CD4-positive, alpha-beta T cell (primary cell): ENCODE measurements at regions not wholly inside any gene's neighbourhood (a gene's known extent, or its start where the extent isn't known, plus 50 kb on each side); places are given as distances from the start of the nearest gene placed in this dataset.

ENCODE experiments used
- ATAC-seq: fragments of 200-7000 bp; cut with Tn5 transposase; one replicate; pipeline ENCODE4 v1.10.0; 2022; ENCODE audit warnings: mild to moderate bottlenecking; ENCODE audit not compliant: poor library complexity
- CTCF ChIA-PET: fragments of 350-600 bp; sonication (Branson Sonifier 250); formaldehyde crosslinking; loops from one replicate; lab custom pipeline; 2021; ENCODE audit warnings: antibody characterized with exemption, inconsistent platforms; lab: Charles Lee
- POLR2A ChIA-PET: fragments of 350-600 bp; sonication (Branson Sonifier 250); formaldehyde crosslinking; loops from one replicate; lab custom pipeline; 2021; ENCODE audit warnings: antibody characterized with exemption, inconsistent platforms; lab: Charles Lee
- DNase-seq, 14 experiments: peaks; one replicate each; pipeline ENCODE4 v3.0.0-alpha.2; 2013 to 2020; ENCODE audit warnings: mixed read lengths in 2 of 14
- H3K27ac ChIP-seq, 2 donors: one replicate each; pipeline versions ENCODE4 v1.5.1 to v1.7.0; 2013; ENCODE audit warnings: low read length in 2 of 2, low read depth in 1 of 2, mild to moderate bottlenecking in 1 of 2
- H3K27me3 ChIP-seq, 2 experiments: 1 replicate in 1 of 2; 2 replicates in 1 of 2; pipeline versions ENCODE4 v1.6.1 to v1.7.0; 2013; ENCODE audit warnings: low read length in 2 of 2, control low read depth in 1 of 2, mild to moderate bottlenecking in 1 of 2, moderate library complexity in 1 of 2; ENCODE audit not compliant: insufficient read depth in 2 of 2, control insufficient read depth in 1 of 2
- H3K36me3 ChIP-seq: one replicate; pipeline ENCODE4 v1.6.1; 2013; ENCODE audit warnings: low read length, control low read depth; ENCODE audit not compliant: insufficient read depth
- H3K4me1 ChIP-seq: one replicate; pipeline ENCODE4 v1.6.1; 2013; ENCODE audit warnings: low read length, control low read depth; ENCODE audit not compliant: insufficient read depth
- H3K4me3 ChIP-seq: one replicate; pipeline ENCODE4 v1.5.1; 2013; ENCODE audit warnings: mild to moderate bottlenecking, low read length, moderate library complexity
- H3K9me3 ChIP-seq, 2 experiments: 1 replicate in 1 of 2; 2 replicates in 1 of 2; pipeline versions ENCODE4 v1.6.1 to v1.7.0; 2013; ENCODE audit warnings: low read length in 2 of 2, mild to moderate bottlenecking in 2 of 2, control low read depth in 1 of 2, moderate library complexity in 1 of 2; ENCODE audit not compliant: control insufficient read depth in 1 of 2, insufficient read depth in 1 of 2
- H3K27ac Mint-ChIP-seq: one replicate; pipeline ENCODE4 v1.8.0; 2020; ENCODE audit warnings: mixed read lengths
- H3K27me3 Mint-ChIP-seq: one replicate; pipeline ENCODE4 v1.8.0; 2021; ENCODE audit warnings: mixed read lengths
- H3K36me3 Mint-ChIP-seq: one replicate; pipeline ENCODE4 v1.8.0; 2021; ENCODE audit warnings: low read depth, mixed read lengths
- H3K4me1 Mint-ChIP-seq: one replicate; pipeline ENCODE4 v1.8.0; 2021; ENCODE audit warnings: low read depth, mixed read lengths
- H3K4me3 Mint-ChIP-seq: one replicate; pipeline ENCODE4 v1.8.0; 2020; ENCODE audit warnings: mild to moderate bottlenecking, mixed read lengths
- H3K9me3 Mint-ChIP-seq: one replicate; pipeline ENCODE4 v1.8.0; 2020; ENCODE audit warnings: mixed read lengths
- CTCF ChIP-seq: fragments of 200-600 bp; IDR thresholded peaks from one replicate; pipeline ENCODE4 v1.8.0; 2022; ENCODE audit warnings: antibody characterized with exemption, mild to moderate bottlenecking
- intact Hi-C, 2 experiments: fragments of 100-400 bp; cut with DNase I in 1 of 2; cut with micrococcal nuclease in 1 of 2; formaldehyde crosslinking; loops; one replicate each; pipeline versions ENCODE4 v1.15.1 to v1.9.0; 2023 to 2025; cut with DNase I, micrococcal nuclease

GRCh38 chr2:22215517-22215916 lies 1091.7 kb downstream of the TDRD15 start:
- H3K9me3 Mint-ChIP-seq: peaks cover 12% of the 10 kb centered on the region
- H3K9me3 ChIP-seq: peaks cover 0 to 3% of the 10 kb centered on the region in 2 experiments
- CTCF ChIA-PET: no interaction called here
- no peaks in the 10 kb centered on the region for H3K27me3 ChIP-seq
- no peaks in the 10 kb centered on the region for H3K36me3 ChIP-seq
- POLR2A ChIA-PET: no interaction called here
- H3K27ac Mint-ChIP-seq: no peak overlapping the region
- no peaks in the 10 kb centered on the region for H3K27me3 Mint-ChIP-seq
- intact Hi-C loops: no loop called here
- TF ChIP-seq CTCF: no peak
- no peaks in the 10 kb centered on the region for H3K4me1 Mint-ChIP-seq
- ATAC-seq (no peak), DNase-seq (no peak)
- H3K36me3 Mint-ChIP-seq: no peaks in the 10 kb centered on the region
- H3K27ac ChIP-seq: no peak overlapping the region
- no peaks in the 10 kb centered on the region for H3K4me1 ChIP-seq
- H3K4me3 ChIP-seq: no peak overlapping the region
- H3K4me3 Mint-ChIP-seq: no peak overlapping the region

DNA sequence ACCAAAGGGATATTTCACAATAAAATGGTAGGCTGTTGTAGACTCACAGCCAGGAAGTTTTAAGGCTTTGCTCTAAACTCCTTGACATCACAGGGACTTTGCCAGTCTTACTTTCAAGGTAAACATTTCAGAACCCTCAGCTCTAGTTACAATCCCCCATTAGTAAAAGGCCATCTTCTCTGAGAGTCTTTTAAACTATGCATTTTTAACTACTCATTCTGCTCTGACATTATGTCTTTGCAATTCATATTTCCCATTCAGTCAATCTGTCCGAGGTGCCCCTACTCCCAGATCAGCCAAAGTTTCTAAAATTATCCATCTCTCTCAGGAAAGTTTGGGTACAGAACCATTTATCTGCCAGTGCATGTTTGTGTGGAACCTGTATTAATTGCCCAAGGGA lies 1094.1 kb downstream of the TDRD15 start:
- no peak for TF ChIP-seq CTCF
- H3K27me3 Mint-ChIP-seq: no peaks in the 10 kb centered on the region
- intact Hi-C loops: no loop called here
- H3K4me1 Mint-ChIP-seq: no peaks in the 10 kb centered on the region
- no peaks in the 10 kb centered on the region for H3K27me3 ChIP-seq
- no peak overlapping the region for H3K27ac ChIP-seq
- H3K4me3 Mint-ChIP-seq: no peak overlapping the region
- ATAC-seq: no peak
- no peaks in the 10 kb centered on the region for H3K36me3 ChIP-seq
- ChIA-PET POLR2A (no interaction called here), CTCF (no interaction called here)
- H3K9me3 Mint-ChIP-seq: peaks cover 12% of the 10 kb centered on the region
- no peaks in the 10 kb centered on the region for H3K4me1 ChIP-seq
- H3K9me3 ChIP-seq: peaks cover 0 to 3% of the 10 kb centered on the region in 2 experiments
- no peak overlapping the region for H3K27ac Mint-ChIP-seq
- no peak for DNase-seq
- no peaks in the 10 kb centered on the region for H3K36me3 Mint-ChIP-seq
- no peak overlapping the region for H3K4me3 ChIP-seq

DNA sequence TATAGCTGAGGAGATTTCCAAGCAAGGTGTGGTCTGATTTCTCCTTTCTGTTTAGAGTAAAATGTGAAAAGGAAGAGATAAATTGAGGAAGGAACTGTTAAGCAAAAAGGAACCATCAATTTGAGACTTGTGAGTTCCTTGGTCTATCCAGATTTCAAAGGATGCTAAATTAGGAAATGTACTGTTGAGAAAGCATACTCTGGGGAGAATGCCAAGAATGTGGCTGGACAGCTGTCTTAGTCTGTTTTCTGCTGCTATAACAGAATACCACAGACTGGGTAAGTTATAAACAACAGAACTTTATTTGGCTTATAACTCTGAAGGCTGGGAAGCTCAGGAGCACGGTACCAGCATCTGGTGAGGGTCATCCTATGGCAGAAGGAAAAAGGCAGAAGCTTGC lies 1097.2 kb downstream of the TDRD15 start:
- H3K9me3 Mint-ChIP-seq: peaks cover 16% of the 10 kb centered on the region
- intact Hi-C loops: loop anchor here in 1 of 2 experiments (1.0 kb wide), 1 partner anchor 33 kb away; no protein-coding TSS in a partner anchor
- H3K36me3 Mint-ChIP-seq: no peaks in the 10 kb centered on the region
- ChIA-PET CTCF (no interaction called here), POLR2A (no interaction called here)
- ATAC-seq (no peak), DNase-seq (no peak)
- Histone ChIP-seq H3K27ac (no peak overlapping the region), H3K4me3 (no peak overlapping the region), H3K27me3 (no peaks in the 10 kb centered on the region), H3K9me3 (peaks cover 0 to 5% of the 10 kb centered on the region in 2 experiments), H3K36me3 (no peaks in the 10 kb centered on the region), H3K4me1 (no peaks in the 10 kb centered on the region)
- no peak for TF ChIP-seq CTCF
- no peak overlapping the region for H3K4me3 Mint-ChIP-seq
- H3K27ac Mint-ChIP-seq: no peak overlapping the region
- H3K27me3 Mint-ChIP-seq: no peaks in the 10 kb centered on the region
- H3K4me1 Mint-ChIP-seq: no peaks in the 10 kb centered on the region
